GM23338 (cell line): ENCODE measurements at regions not wholly inside any gene's neighbourhood (a gene's known extent, or its start where the extent isn't known, plus 50 kb on each side); places are given as distances from the start of the nearest gene placed in this dataset.

ENCODE experiments used
- CTCF ChIP-seq, 2 experiments: fragments of 200-600 bp in 1 of 2; sonication (generic) in 1 of 2; conservative IDR thresholded peaks; 2 replicates each; pipeline versions ENCODE4 v1.5.1 to v1.6.1; 2016 to 2017; ENCODE audit warnings: antibody characterized with exemption in 2 of 2, low read depth in 2 of 2, mild to moderate bottlenecking in 2 of 2, moderate library complexity in 1 of 2
- EZH2 ChIP-seq: fragments of 200-600 bp; sonication (generic); IDR thresholded peaks from one replicate; pipeline ENCODE4 v1.8.0; 2017; ENCODE audit warnings: antibody characterized with exemption, mild to moderate bottlenecking, low read depth; ENCODE audit not compliant: unreplicated experiment
- POLR2AphosphoS5 ChIP-seq: IDR thresholded peaks from 2 replicates; pipeline ENCODE4 v1.6.1; 2016; ENCODE audit warnings: antibody characterized with exemption, low read depth
- REST ChIP-seq: IDR thresholded peaks from one replicate; pipeline ENCODE4 v1.6.1; 2018; ENCODE audit warnings: antibody characterized with exemption; ENCODE audit not compliant: unreplicated experiment

- no peak for TF ChIP-seq CTCF (conservative IDR thresholded peaks at IDR 0.05; ENCODE audit: low read depth in 2 of 2)
- TF ChIP-seq EZH2: no peak
- no peak for TF ChIP-seq REST
- TF ChIP-seq POLR2AphosphoS5: no peak
Observed at GRCh38 chr9:87799503-87799902, 73.6 kb downstream of the CTSL start.
